Ovary (tissue), 3 donors: ENCODE measurements at regions not wholly inside any gene's neighbourhood (a gene's known extent, or its start where the extent isn't known, plus 50 kb on each side); places are given as distances from the start of the nearest gene placed in this dataset.

ENCODE experiments used
- POLR2A ChIP-seq: fragments of 450-650 bp; IDR thresholded peaks from one replicate; pipeline ENCODE4 v1.6.1; 2017; ENCODE audit warnings: antibody characterized with exemption, mild to moderate bottlenecking, moderate library complexity
- TF ChIP-seq, protein P1 (sequence below), 3 donors: fragments of 450-650 bp in 2 of 3; fragments of 200-600 bp in 1 of 3; IDR thresholded peaks; one replicate each; pipeline versions ENCODE4 v1.5.1 to v1.8.0; 2016 to 2022; ENCODE audit warnings: antibody characterized with exemption in 3 of 3, mild to moderate bottlenecking in 1 of 3
- donor health status: DM: no; HTN: no; CAD: no.

- TF ChIP-seq, protein P1, sequence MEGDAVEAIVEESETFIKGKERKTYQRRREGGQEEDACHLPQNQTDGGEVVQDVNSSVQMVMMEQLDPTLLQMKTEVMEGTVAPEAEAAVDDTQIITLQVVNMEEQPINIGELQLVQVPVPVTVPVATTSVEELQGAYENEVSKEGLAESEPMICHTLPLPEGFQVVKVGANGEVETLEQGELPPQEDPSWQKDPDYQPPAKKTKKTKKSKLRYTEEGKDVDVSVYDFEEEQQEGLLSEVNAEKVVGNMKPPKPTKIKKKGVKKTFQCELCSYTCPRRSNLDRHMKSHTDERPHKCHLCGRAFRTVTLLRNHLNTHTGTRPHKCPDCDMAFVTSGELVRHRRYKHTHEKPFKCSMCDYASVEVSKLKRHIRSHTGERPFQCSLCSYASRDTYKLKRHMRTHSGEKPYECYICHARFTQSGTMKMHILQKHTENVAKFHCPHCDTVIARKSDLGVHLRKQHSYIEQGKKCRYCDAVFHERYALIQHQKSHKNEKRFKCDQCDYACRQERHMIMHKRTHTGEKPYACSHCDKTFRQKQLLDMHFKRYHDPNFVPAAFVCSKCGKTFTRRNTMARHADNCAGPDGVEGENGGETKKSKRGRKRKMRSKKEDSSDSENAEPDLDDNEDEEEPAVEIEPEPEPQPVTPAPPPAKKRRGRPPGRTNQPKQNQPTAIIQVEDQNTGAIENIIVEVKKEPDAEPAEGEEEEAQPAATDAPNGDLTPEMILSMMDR (IDR thresholded peaks at IDR 0.05) = no peak
- no peak for TF ChIP-seq POLR2A
Measured at GRCh38 chr1:213783893-213784292, 203.9 kb upstream of the PROX1 start.
